Activated CD4-positive, alpha-beta T cell treated with anti-CD3 and anti-CD28 coated beads, Interleukin-2, amount 50 U/mL, for 24 hours (primary cell): ENCODE measurements at regions not wholly inside any gene's neighbourhood (a gene's known extent, or its start where the extent isn't known, plus 50 kb on each side); places are given as distances from the start of the nearest gene placed in this dataset.
"Not testable (repeated sequence)": the region's sequence is repeated elsewhere in the genome, so short reads cannot be mapped to it uniquely, and the experiment has no call there.

Experiments used
- DNase-seq, 2 donors: peaks; one replicate each; pipeline ENCODE4 v3.0.0-alpha.2; 2020; ENCODE audit warnings: low read depth in 1 of 2, low spot score in 1 of 2

DNA sequence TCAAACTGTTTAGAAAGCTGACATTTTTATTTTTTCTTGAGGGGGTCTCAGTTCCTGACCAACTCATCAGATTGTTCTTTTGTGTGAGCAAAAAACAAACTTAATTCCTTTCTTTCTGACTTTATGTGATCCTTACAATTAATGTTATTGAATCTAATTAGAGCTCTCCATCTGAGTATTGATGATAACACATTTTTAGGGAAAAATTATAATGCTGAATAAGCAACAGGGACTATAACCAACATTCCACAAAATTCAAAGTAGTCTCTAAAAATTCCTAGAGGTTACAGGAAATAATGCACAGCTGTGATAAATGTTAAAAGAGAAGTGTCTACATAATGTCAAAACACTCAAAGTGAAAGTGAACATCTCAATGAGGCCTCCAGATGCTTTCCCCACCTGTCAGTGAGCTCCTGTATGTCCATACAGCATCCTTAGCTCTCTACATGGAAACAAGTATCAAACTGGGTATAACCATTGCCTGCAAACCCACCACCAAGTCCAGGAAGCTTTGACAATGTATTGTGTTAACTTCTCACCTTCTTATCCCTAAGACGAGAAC lies 786.0 kb upstream of the SLC39A10 start:
- no peak for DNase-seq

DNA sequence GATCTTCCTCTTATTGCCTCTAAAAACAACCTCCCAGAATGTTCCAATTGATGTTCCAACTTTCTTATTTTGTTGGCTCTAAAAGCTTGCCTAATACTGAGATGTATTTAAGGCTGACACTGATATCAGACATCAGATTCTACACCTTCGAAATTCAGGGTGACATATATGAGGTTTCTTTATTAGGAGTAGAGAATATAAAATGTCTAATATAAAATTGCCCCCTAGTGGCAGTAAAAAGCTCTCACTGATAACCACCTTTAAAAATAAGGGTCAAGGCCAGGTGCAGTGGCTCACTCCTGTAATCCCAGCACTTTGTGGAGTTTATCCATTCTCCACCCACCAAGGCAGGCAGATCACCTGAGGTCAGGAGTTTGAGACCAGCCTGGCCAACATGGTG lies 789.7 kb upstream of the SLC39A10 start:
- DNase-seq, result no peak

DNA sequence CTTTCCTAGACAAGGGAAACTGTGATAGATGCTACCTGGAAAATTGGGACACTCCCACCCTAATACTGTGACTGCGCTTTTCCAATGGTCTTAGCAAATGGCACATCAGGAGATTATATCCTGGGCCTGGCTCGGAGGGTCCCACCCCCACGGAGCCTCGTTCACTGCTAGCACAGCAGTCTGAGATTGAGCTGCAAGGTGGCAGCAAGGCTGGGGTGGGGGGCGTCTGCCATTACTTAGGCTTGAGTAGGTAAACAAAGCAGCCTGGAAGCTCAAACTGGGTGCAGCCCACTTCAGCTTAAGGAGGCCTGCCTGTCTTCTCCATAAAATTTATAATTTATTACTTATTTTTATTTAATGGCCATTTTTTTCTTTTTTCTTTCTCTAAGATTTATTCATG lies 802.1 kb upstream of the SLC39A10 start:
- no peak for DNase-seq

DNA sequence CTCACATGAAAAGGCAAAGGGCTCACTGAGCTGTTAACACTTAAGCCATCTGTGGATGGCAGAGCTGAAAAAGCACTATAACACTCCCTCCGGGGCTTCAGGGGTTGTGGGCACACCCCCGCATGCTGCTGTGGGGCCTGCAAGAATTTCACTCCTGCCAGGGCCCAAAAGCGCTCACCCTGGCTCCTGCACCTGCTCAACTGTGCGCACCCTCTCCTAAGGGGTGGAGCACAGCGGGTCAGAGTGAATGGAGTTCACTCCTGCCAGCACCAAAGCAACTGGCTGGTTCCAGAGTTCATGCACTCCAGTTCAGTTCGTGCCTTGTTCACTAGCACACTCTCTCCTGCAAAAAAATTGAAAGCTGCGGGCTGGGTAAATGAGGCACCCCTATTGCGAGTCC lies 814.2 kb upstream of the SLC39A10 start:
- no peak for DNase-seq

DNA sequence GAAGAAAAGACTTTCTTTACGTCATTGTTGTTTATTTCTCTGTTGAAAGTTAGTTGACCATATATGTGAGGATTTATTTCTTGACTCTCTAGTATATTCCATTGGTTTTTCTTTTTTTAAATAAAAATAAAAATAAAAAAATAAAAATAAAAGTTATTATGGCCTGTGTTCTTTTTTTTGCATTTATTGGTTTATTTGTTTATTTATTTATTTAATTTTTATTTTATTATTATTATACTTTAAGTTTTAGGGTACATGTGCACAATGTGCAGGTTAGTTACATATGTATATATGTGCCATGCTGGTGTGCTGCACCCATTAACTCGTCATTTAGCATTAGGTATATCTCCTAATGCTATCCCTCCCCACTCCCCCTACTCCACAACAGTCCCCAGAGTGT lies 822.7 kb upstream of the SLC39A10 start:
- DNase-seq, result not testable (repeated sequence)

DNA sequence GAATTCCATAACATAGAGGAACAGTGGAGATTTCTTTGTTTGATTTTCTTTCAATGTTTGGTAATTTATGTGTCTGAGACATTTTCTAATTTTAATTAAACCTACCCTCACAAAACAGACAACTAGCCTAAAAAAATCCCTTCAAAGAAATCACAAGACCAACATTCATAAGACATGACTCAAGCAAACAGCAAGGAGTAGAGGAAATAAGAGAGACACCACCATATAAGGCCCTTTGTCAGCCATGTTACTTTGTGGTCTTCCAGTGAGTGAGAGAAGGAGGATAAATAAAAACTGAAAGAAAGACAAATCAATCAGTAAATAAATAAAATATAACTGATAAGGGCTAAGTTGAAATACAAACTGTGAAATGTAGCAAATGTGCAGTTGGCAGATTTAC lies 830.8 kb upstream of the SLC39A10 start:
- no peak for DNase-seq

DNA sequence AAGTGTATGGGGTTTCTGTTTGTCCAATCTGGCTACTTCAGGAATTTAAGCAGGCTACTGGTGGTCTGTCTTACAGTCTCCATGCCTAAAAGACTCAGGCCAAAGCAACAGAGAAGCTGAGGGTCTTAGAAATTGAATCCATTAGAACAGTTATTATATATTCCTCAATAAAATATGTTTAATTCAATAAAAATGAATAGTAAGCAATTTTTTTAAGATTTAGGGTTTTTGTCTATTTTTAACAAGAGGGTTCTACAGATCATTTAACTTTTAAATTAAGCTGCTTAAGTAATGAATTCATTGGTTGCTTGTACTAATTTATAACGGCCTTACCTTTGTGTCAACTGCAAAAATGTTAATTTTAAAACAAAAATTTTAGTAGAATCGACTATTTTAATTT lies 832.6 kb upstream of the SLC39A10 start:
- no peak for DNase-seq

DNA sequence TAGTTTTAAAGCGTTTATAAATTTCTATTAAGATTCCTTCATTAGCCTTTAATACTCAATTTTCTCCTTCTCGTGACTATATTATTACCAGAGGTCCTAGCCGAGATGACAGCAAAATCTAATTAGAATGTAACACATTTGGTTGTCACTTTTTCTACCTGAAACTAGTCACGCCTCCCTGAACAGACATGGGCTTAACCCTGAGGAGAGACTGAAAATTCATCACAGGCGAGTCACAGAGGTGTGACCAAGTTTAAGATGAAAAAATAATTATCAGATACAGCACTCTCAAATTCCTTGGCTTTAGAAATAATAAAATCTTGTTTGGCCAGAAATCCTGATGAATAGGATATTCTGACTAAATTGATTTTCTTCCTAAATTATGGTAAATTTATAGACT lies 834.4 kb upstream of the SLC39A10 start:
- DNase-seq, result no peak

DNA sequence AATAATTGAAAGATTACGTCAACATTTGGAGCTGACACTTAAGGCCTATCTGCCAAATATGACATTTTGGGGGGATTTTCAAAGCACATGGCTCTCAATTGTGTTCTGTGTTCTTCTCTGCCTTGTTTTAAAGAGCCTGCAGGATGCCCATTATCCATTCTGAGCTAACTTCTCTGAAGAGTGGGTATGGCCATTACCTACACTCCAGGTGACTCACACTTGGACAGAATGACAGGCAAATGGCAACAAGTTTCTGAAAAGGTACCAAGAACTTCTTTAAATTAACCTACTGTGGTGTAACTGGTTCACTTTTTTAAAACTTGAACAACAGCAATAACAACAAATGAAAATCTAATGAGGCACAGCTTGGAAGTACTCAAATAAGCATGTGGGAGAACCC lies 834.9 kb upstream of the SLC39A10 start:
- no peak for DNase-seq

DNA sequence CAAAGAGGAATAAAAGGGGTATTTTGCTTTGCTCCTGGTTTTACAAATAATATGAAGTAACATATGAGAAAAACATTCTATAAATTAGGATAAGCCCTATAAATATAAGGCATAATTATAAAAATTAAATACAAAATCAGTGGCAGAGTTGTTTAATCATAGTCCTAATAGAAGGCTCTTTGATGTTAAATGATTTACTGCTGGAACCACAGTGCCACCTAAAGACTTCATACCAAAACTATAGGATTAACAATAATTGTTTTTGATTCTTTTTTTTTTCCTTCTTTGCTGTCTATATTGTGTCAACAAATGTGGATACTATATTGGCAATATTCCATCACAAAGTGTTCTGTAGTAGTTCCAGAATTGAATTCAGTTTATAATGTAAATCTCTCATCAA lies 837.7 kb upstream of the SLC39A10 start:
- DNase-seq, result no peak

DNA sequence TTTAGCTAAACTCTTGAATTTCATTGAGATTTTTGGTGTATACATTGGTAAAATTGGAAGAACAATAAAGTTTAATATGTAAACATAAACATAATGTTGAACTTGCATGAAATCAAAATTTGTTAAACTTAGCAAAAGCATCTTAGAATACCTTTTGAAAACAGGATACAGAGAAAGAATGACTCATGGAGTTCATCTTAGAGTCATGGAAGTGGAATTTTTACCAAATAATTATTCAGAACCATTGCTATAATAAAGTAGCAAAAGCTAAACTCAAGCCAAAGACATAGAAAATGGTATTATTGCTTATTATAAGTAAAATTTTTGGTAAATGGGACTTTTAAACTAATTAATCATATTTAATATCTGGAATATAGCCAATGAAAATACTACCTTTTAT lies 841.6 kb upstream of the SLC39A10 start:
- DNase-seq, result no peak

DNA sequence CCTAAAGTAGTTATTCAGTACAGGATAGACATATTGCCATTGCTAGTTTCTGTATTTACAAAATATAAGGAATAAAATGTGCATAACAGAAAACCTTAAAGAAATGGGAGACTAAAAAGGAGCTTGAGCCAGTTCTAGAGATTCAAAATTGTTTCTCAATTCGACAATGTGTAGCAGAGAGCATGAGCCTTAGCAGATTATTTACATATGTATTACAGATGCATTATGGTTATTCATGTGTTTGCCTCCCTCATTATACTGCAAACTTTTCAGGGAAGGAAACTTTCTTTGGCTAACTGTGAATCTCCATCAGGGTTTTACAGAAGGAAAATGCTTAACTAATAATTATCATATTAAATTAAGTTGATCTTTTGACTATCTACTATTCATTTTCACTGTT lies 854.4 kb upstream of the SLC39A10 start:
- DNase-seq, result no peak

DNA sequence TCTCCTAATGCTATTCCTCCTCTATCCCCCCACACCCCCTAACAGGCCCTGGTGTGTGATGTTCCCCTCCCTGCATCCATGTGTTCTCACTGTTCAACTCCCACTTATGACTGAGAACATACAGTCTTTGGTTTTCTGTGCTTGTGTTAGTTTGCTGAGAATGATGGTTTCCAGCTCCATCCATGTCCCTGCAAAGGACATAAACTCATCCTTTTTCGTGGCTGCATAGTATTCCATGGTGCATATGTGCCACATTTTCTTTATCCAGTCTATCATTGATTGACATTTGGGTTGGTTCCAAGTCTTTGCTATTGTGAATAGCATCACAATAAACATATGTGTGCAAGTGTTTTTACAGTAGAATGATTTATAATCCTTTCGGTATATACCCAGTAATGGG lies 870.0 kb upstream of the SLC39A10 start:
- DNase-seq, result not testable (repeated sequence)

DNA sequence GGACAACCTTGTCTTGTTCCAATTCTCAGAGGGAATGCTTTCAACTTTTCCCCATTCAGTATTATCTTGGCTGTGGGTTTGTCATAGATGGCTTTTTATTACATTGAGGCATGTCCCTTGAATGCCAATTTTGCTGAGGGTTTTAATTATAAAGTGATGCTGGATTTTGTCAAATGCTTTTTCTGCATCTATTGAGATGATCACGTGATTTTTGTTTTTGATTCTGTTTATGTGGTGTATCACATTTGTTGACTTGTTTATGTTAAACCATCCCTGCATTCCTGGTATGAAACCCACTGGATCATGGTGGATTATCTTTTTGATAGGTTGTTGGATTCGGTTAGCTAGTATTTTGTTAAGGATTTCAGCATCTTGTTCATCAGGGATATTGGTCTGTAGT lies 885.6 kb upstream of the SLC39A10 start:
- not testable (repeated sequence) for DNase-seq

DNA sequence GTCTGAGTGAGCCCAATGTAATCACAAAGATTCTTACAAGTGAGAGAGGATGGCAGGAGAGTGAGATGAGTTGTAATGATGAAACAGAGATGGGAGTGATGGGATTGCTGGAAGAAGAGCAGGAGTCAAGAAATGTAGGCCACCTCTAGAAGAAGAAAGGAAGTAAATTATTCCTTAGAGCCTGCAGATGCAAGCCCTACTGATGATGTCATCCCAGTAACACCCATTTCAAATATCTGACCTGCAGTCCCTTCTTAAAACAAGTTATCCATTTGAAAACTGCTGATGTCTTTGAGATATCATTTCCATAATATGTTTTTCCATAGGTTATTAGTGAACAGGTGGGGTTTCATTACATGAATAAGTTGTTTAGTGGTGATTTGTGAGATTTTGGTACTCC lies 888.0 kb upstream of the SLC39A10 start:
- DNase-seq, result no peak

DNA sequence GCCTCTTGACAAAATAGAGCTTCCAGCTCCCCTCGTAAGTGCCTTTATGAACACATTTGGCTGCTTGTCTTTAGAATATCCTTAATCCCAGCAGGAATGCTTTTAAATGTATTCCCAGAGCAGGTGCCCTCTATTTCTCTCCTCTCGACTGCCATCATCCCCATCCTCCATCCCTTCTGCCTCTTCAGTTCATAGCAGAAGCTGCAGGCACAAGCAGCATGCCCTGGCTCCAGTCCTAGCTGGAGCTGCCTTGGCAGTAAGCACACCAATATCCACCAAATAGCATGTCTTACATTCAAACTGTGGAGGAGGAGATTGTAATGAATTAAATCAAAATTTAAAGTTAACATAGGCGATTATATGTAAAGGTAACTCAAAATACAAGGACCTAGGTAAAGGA lies 891.3 kb upstream of the SLC39A10 start:
- no peak for DNase-seq

DNA sequence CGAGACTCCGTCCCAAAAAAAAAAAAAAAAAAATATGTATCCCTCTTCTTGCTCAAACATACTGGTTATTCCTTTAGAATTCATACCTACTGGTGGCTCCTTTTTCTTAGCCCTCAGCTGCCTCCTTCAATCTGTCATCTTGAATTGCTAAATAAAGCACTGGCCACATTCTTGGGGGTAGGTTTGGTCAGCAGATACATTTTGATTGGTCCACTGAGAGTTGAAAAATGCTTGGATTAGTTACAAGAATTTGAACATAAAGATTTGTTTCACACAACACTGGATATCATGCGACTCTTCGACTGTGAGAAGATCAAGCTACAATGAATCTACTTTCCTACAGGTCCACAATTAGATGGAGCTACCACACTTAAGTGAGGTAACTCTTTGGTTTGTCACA lies 906.1 kb upstream of the SLC39A10 start:
- DNase-seq, result no peak

DNA sequence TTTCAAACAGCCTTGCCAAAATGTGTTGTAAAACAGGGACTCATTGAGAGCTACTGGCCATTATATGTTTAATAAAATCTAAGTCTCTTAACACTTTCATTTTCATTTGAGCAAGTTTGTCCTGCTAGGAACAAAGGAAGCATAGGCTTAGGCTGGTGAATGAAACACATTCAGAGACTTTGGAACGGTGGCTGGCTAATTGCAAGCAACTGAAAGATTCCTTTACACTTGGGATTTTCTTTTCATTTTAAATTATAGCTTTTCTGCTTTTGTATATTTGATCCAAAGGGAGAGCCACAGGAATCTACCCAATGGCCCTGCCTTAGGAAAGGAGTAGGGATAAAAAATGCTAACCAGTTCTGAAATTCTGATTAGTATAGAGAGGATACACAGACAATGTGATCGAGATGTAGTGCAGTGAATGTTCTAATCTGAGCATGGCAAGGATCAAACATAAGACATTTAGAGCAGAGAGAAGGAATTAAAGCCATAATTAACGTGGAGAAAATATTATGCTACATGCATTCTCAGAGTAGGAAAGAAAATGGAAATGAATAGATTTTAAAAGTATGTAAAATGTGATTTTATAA lies 911.4 kb upstream of the SLC39A10 start:
- DNase-seq, result no peak

DNA sequence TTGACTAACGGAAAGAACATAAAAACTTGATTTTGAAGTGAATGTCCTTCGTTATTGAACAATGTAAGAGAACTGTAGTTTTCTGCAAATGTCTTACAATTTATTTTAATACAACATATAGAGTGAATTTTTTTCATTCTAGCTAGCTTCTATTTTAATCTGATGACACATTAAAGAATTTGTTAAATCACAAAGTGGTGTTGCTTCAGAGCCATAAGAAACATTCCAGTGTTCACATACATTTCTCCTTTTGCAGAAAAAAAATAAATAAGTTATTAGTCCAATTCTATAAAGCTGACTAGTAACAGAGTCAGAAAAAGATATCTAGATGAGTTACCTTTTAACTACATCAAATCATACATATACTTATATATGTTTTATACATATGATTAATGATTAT lies 914.3 kb upstream of the SLC39A10 start:
- DNase-seq, result no peak

DNA sequence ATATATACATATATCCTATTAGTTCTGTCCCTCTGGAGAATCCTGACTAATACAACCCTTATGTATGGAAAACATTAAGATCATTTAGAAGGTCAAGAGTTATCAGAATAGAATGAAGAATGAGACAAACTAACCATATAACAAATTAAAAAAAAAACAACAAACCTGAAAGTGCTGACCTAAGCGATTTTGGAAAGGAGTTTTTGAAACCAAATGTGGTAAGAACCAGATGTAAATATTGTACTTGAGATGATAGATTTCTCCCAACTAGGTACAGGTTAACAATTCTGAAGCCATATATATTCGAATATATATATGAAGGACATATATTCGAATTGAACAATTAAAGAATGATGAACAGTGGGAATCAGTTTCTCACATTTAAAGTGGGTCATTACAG lies 917.8 kb upstream of the SLC39A10 start:
- DNase-seq, result no peak

DNA sequence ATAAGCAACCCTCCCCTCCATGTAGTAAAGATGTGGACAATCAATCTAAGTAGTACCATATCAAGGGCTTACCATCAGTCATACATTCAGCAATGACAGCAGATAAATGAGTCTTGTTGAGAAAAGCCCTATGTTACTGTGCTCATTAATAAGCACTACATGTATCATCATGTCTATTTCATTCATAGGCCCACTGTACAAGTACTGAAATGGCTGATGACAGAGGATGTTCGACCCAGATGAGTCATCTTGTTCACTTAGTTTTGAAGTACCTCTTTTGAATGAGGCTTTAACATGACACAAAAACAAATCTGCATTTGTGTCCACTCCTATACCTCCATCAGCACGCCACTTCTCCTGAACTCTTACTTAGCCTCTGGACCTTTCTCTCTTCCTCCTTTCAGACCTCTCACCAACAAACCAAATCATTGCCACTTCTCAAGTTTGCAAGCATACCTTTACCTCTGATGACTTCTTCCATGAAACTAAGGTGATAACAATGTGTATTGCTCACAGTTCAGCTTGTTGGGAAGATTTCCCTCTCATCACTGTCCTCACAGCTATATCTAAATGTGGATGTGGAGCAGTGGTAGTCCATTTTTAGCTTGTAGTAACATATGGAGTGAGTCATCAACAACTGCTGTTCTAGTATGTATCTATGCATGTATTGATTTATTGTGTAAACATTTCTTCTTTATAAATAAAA lies 921.0 kb upstream of the SLC39A10 start:
- no peak for DNase-seq

DNA sequence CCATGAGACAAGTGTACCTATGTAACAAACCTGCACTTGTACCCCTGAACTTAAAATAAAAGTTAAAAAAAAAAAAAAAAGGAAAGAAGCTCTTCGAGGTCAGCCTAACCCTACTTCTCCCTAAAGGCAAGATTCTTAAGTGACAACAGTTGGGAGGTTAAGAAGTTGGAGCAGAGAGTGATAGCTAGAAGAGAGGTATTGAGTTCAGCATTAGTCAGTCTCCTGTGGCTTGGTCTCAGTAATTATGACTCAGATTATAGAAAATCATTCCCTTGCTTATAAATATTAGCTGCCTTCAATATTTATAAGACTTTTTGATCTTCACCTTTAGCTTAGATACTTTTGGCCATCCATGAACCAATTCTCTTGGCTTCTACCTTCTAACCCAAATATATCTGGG lies 926.8 kb upstream of the SLC39A10 start:
- no peak for DNase-seq

DNA sequence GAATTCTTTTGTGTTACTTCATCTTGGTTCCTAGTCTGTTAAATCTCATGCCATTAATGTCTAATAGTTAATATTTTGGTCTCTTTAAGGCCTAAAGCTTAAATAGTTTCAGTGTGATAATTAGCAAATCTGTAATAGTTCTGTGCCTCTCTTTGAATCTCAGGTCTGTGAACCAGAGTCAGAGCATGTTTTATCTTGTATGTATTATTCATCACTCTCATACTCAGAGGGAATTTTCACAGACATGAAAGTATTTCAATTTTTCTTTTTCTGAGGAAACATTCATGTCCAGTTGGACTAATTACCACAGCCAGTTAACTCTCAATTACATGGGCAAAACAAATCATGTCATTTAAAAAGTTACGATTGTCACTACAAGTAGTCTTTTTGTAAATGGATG lies 931.9 kb upstream of the SLC39A10 start:
- DNase-seq, result no peak
